ENCODE measurements at regions not wholly inside any gene's neighbourhood (a gene's known extent, or its start where the extent isn't known, plus 50 kb on each side); places are given as distances from the start of the nearest gene placed in this dataset.
A peak's percentile ranks its signal among the peaks of the same experiment; 100 is the strongest.

GRCh38 chr20:4560667-4561066 lies 125.6 kb upstream of the PRNP start:
- no peak overlapping the region for H3K4me3 ChIP-seq (ENCODE audit: low read depth, low read length)
- DNase-seq (ENCODE audit: low read depth) = no peak
- no peak for TF ChIP-seq CTCF (conservative IDR thresholded peaks at IDR 0.05; ENCODE audit: low read depth, low read length)

GRCh38 chr20:4559906-4560305 lies 126.3 kb upstream of the PRNP start:
- H3K4me3 ChIP-seq (ENCODE audit: low read depth, low read length) = no peak overlapping the region
- DNase-seq (ENCODE audit: low read depth) = no peak
- no peak for TF ChIP-seq CTCF (conservative IDR thresholded peaks at IDR 0.05; ENCODE audit: low read depth, low read length)

GRCh38 chr20:4559106-4559505 lies 127.2 kb upstream of the PRNP start:
- no peak overlapping the region for H3K4me3 ChIP-seq (ENCODE audit: low read depth, low read length)
- TF ChIP-seq CTCF (conservative IDR thresholded peaks at IDR 0.05; ENCODE audit: low read depth, low read length) = no peak
- DNase-seq (ENCODE audit: low read depth) = no peak

GRCh38 chr20:4556781-4557180 lies 129.5 kb upstream of the PRNP start:
- no peak overlapping the region for H3K4me3 ChIP-seq (ENCODE audit: low read depth, low read length)
- no peak for TF ChIP-seq CTCF (conservative IDR thresholded peaks at IDR 0.05; ENCODE audit: low read depth, low read length)
- no peak for DNase-seq (ENCODE audit: low read depth)

- H3K4me3 ChIP-seq (ENCODE audit: low read depth, low read length) = no peak overlapping the region
- peak; percentile 22 for DNase-seq (ENCODE audit: low read depth)
- TF ChIP-seq CTCF (conservative IDR thresholded peaks at IDR 0.05; ENCODE audit: low read depth, low read length) = no peak
These were observed 130.9 kb upstream of the PRNP start for GRCh38 chr20:4555188-4555890.

GRCh38 chr20:4554346-4554745 lies 131.9 kb upstream of the PRNP start:
- no peak for TF ChIP-seq CTCF (conservative IDR thresholded peaks at IDR 0.05; ENCODE audit: low read depth, low read length)
- no peak overlapping the region for H3K4me3 ChIP-seq (ENCODE audit: low read depth, low read length)
- DNase-seq (ENCODE audit: low read depth) = no peak

GRCh38 chr20:4552075-4552640 lies 134.1 kb upstream of the PRNP start:
- no peak for DNase-seq (ENCODE audit: low read depth)
- no peak for TF ChIP-seq CTCF (conservative IDR thresholded peaks at IDR 0.05; ENCODE audit: low read depth, low read length)

More at GRCh38 chr20:4552075-4552640, 134.1 kb upstream of the PRNP start:
- no peak overlapping the region for H3K4me3 ChIP-seq (ENCODE audit: low read depth, low read length)
